HG02798 (cell line): ENCODE measurements at regions not wholly inside any gene's neighbourhood (a gene's known extent, or its start where the extent isn't known, plus 50 kb on each side); places are given as distances from the start of the nearest gene placed in this dataset.

Experiments used
- ATAC-seq: cut with Tn5 transposase; IDR thresholded peaks from one replicate; pipeline ENCODE4 v1.9.1; 2021; ENCODE audit warnings: mild to moderate bottlenecking; ENCODE audit not compliant: unreplicated experiment, poor library complexity

DNA sequence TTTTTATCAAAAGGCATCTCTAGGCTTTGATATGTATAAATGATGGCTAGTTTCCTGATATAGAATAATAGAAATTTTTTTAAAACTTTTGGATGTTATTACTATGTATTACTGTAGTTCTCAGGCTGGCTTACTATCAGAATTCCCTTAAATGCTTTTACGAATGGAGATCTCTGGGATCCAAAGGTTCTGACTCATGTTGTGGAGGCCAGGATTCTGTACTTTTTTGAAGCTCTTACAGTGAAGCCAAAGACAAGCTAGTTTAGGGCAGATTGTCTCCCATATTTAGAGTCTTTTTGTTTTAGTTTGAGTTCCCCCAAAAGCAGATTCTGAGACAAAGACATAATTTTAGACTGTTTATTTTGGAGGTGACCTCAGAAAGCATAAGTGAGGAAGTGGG, 265.9 kb upstream of the SESN3 start:
- no peak for ATAC-seq

DNA sequence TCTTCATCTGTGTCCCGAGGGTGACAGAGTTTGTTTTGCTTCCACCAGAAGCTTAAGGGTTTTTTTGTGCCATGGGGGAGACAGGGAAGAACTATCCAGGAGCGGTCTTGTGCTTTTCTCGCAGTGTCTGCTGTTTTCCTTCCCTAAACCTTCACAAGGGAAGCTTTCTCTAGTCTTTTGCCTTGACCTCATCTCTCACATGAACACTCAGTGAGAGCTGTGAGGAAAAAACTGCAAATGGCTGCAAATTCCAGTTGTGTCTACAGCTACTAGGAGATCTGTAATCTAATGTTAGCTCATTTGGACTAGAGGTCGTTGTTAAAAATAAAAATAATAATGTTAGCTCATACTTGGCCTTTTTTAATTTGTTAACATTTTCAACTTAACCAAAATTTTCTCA, 264.7 kb upstream of the SESN3 start:
- no peak for ATAC-seq

DNA sequence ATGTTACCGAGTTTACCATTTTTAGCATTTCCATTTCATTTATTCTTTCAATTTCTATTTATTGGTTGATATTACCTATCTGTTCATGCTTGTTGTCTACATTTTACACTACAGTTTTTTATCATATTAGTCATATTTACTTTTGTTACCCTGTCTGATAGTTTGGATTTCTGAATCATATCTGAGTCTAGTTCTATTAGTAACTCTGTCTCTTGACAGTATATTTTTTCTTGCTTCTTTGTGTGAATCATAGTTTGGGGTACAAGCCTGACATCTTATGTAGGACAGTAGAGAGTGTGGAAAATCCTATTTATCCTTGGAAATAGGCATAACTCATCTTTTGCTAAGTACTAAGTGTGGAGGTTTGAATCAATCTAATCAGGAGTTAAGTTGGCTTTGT, 263.9 kb upstream of the SESN3 start:
- ATAC-seq = no peak

DNA sequence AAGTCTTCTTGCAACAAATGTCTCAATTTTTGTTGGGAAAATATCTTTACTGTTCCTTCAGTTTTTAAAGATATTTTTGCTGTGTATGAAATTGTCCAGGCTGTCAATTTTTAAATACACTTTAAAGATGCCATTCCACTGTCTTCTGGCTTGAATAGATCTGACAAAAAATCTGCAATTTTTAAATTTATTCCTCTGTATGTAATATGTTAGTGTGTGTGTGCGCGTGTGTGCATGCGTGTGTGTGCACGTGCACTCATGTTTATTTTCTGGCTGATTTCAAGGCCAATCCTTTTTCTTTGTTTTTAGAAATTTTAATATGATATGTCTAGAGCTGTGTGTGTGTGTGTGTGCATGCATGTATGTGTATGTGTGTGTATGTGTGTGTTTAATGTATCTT, 263.2 kb upstream of the SESN3 start:
- no peak for ATAC-seq

DNA sequence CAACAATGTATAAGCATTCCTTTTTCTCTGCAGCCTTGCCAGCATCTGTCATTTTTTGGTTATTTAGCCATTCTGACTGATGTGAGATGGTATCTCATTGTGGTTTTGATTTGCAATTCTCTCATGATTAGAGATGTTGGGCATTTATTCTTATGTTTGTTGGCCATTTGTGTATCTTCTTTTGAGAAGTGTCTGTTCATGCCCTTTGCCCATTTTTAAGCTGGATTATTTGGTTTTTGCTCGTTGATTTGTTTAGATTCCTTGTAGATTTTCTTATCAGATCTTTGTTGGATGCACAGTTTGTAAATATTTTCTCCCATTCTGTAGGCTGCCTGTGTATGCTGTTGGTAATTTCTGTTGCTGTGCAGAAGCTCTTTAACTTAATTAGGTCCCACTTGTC, 259.6 kb upstream of the SESN3 start:
- no peak for ATAC-seq

DNA sequence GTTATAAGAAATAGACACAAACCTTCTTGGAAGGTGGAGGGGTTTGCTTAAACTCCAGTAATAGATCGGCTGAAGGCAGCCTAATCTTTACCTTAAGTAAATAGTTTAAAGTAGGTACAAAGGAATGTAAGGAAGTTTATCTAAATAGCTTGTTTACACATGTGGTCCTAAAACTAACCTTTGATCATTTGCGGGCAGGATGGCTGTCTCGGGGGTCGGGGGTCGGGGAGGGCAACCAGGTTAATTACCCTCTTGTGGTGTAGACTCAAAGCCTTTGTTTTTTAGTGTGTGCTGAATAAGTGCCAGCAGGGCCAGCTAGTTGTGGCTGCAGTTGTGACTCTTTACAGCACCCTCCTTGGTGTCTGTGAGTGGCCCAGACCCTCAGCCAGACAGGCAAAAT, 256.9 kb upstream of the SESN3 start:
- no peak for ATAC-seq

DNA sequence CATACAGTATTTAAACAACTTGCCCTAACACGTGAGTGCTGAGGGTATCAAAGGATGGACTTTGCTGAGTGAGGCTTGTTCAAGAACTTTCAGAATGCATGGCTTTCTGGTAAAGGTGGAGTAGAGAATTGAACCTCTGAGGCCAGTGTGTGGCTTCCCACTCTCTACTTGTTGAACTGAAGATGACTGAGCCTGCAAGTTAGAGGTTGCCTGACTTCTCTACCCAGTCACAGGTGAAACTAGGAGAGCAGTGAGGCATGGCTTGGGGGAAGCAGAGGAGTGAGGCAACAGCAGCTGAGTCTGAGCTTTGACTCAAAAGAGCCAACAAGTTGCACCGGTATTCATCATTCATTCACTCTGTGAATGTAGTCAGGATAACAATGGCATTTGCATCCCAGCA, 256.4 kb upstream of the SESN3 start:
- peak; percentile 100 for ATAC-seq

DNA sequence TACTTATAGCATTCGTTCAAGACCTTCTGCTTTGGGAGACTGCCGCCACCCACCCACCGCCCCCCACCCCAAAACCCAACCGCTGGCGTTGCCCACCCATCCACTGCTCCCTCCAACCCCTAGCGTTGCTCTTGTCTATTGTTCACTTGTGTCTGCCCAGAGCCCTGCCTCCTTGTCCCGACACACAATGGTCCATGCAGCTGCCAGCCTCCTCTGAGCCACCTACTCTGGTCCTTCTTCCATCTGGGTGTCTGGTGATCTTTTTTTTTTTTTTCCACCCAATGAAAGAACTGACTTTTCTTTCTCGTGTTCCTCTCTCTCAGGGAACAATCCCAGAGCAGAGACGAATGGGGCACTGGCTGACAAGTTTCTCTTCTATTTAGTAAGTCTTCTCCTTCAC, 256.0 kb upstream of the SESN3 start:
- no peak for ATAC-seq

DNA sequence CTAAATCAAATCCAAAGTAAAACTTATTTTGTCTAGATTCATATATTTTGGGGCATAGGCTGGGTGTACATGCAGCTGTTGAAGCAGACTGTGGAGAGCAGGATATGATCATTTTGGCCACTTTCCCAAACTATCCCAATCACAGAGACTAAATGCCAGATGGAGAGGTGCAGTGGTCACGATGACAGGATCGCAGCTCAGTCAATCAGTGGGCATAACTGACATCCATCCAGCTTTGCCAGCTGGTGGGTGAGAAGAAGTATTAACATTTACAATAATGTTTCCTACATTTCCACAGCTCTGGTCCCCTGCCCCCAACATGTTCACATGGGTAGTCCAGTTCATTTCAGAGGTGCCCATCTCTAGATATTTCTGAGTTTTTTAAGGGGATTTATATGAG, 255.5 kb upstream of the SESN3 start:
- ATAC-seq = no peak

DNA sequence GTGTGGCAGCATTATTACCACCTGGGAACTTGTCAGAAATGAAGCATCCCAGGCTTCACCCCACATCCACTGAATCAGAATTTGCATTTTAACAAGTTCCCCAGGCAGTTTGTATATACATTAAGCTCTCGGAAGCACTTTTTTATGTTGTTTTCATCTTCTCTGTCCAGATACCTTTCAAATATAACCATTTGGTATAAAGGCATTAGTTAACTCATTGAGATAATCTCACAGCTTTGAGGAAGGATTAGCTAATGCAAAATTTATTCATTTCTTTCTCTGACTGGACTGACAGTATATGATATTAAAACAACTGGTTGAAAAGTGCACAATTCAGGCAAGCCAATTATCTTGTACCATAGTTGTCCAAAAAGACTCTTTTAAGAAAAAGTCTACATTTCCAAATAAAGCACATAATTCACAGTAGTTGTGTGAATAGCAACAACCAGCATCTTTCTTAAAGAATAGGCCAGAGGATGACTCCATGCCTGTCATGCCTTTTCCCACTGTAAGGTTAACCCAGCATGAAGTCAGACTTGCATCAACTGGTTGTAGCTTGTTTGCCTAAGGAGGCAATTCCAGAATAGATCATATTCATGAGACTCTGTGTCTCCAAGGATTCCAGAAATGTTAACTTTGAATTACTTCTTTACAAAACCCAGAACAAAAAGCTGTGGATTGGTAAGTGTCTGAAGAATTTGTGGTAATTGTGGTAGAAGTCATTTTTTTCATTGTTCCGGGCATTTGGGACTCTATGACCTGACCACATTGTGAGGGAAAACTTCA, 254.3 kb upstream of the SESN3 start:
- no peak for ATAC-seq

DNA sequence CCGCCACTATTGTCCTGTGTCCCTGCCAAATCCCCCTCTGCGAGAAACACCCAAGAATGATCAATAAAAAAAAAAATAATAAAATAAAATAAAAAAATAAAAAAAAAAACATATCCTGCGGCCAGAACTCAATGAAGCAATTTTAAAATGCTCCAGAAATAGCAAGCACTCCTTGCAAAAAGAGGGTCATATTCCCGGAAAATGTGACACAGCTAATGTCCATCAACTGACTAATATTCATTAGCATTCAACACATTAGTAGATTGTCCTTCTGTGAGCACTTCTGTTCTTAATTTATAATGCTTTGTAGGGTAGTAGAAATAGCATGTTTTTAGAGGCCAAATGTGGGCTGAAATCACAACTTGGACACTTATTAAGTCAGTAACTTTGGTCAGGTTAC, 252.3 kb upstream of the SESN3 start:
- no peak for ATAC-seq

DNA sequence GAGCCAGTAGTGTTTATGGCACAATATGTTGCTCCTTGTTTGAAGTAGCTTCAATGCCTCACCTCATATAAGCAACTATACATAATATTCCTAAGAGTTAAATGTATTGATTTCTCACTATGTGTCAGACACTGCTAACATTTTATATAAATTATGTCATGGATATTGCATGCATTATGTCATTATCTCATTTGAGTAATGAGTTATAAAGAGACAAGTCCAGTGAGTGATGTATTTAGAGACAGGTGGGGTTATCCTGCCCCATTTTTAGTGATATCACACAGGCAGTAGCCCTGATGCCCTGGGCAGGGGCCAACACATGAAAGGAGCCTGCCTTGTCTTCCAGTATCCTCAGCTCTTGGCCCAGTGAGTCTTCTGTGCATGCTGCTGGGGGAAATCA, 247.0 kb upstream of the SESN3 start:
- ATAC-seq = no peak

DNA sequence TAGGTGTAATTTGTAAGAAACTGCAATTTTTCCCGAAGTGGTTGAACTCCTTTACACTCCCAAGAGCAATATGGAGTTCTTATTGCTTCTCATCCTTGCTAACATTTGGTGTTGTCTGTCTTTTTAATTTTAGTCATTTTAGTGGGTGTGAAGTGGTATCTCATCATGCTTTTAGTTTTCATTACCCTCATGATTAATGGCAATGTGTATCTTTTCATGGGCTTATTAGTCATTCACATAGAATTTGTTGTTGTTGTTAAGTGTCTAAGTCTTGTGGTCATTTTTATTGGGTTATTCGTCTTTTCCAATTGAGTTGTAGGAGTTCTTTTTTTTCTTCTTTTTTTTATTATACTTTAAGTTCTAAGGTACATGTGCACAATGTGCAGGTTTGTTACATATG, 238.3 kb upstream of the SESN3 start:
- ATAC-seq = no peak

DNA sequence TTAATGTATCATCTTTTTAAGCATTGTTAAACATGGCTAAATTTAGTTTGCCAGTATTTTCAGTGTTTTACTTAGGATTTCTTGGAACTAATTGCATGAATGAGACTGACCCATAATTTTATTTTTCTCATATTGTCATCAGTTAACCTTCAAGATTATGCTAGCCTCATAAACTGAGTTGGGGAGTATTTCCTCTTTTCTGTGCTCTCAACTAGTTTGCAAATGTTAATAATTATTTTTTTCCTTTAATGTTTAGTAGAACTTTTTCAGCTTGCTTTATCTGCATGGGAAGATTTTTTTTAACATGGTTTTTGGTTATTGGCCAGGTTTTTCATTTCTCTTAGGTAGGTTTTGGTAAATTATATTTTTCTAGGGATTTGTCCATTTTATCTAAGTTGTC, 235.4 kb upstream of the SESN3 start:
- no peak for ATAC-seq

DNA sequence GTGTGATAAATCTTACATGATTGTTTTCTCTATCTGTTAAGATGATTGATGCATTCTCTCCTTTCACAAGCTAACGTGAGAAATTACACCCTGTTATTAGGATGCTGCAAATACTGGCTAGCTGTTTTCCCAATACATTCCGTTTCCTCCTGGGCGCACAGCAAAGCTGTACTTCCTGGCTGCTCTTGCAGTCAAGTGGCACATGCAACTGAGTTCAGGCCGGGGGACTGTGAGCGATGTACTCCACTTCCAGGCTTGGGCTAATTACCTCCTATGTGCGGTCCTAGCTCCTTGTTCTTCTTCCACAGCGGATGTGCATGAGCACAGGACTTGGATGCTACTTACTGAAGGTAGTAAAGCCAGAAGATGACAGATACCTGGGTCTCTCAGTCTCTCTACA, 234.9 kb upstream of the SESN3 start:
- no peak for ATAC-seq

DNA sequence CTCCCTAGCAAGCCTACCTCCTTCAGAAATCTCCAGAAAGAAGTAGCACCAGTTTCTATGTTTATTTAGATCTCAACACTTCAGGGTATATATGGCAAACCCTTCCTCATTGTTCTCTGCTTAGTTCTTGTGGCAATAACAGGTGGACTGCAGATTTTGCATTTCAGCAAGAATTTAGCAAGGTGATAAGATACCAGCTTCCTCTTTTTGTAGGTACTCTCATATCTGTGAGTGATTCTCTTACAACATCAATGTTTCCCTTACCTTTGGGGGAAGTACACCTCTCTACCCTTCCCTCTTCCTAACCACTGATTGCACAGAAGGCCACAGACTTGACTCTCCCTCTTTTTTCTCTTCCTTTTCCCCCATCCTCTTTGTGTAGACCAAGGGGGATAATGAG, 230.9 kb upstream of the SESN3 start:
- ATAC-seq = no peak

DNA sequence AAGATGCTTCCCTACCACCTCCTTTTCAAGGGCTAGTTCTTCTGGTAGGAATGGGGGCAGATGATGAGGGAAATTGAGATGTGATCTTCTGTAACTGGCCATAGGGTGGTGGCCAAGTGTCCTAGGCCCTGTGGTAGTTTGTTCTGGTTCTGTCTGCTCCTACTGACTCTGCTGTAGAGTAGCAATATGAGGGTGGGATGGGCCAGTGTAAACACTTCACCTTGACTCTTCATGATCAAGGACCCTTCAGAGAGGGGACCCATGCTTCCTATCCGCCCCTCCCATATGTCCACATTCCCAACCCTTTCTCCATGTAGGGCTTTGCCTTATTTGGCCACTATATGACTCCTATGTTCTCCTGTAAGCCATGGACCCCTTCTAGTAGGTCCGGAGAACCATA, 230.3 kb upstream of the SESN3 start:
- ATAC-seq = no peak

DNA sequence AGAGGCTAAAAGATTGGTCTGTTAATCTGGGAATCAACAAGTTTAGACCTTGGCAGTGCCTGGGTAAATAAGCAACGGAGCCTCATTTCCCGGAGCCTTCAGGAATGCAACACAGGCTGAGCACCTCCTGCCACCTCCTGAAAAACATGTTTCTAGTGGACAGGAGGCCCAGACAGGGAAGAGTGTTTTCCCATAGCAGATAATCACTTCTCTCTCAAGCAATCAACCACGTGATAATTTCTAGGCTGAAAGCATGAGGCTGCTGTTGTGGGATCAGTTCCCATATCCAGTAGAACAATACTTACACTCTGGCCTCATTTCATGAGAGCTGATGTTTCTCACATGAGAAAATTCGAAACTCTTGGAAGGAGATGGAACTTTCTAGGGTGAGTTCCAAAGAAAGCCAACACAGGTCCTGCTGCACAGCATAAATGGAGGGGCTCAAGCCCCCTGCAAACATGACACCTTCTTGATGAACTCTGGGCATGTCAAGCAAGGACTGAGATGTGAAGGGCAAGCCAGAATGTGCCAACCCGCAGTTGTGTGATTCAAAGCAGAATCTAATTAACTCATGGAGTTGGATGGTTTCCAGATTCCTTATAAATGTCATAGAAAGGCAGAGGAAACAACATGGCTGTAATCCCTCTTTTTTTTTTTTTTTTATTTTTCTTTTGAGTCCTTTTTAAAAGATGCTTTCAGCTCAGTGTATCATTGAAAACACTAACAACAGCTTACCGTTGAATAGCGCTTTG, 228.5 kb upstream of the SESN3 start:
- ATAC-seq = no peak

DNA sequence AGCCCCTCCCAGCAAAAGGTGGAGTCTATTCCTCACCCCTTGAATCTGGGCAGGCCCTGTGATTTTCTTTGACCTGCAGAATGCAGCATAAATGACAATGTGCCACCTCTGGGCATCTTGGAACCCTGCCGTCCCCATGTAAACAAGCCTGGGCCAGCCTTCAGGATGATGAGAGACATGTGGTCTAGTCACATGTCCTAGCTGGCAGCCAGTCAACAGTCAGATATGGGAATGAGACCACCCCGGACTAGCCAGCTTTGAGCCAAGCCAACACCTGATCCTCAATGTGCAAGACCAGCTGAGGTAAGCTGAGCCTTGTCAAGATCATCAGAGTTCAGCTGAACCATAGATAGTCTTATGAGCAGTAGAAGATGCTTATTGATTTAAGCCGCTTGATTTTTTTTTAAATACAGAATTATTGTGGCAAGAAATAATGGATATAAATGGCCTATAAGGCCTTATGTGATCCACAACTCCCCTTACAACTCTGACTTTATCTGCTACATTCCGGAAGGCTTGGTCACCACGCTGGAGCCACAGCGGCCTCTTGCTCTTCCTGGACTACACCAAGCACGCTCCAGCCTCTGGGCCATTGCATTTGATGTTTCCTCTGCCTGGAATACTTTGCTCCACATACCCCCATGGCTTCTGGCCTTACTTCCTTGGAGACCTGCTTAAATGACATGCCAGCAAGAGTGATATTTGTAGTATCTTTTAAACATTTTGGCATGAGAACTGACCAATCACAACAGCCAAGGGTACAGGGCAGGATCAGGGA, 225.9 kb upstream of the SESN3 start:
- ATAC-seq = no peak

DNA sequence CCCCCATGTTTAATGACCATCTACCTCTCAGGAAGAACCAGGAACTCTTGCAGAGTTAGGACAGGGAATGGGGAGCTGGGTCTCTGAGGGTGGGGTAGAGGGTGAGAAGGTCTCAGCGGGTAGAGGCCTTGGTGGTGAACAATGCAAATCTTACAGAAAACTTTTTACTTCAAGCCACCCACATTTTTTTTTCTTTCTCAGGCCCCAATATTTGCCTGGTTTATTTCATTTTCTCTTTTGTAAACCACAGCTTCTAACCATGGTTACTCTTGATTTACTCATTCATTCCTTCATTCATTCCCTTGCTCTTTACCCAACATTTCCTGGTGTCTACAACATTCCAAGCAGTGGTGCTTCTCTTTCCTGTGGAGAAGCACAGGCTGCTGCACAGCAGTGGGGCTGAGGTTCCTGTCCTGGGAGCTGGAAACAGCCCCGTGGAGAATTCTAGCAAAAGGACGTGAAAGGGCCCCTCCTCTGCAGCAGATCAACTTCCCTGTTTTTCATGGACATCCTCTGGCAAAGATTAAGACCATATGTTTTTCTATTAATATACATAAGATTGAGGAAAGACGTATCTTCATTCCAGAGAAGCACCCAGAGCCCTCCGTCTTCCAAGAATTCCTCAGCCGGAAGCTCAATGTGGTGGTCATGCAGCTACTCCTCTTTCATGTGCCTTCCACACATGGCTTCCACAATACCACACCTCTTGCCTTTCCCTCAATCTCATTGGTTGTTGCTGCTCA, 224.4 kb upstream of the SESN3 start:
- ATAC-seq = peak; percentile 80
